Glomerular visceral epithelial cell (primary cell): ENCODE measurements at regions not wholly inside any gene's neighbourhood (a gene's known extent, or its start where the extent isn't known, plus 50 kb on each side); places are given as distances from the start of the nearest gene placed in this dataset.

Experiments
- DNase-seq: peaks from one replicate; pipeline ENCODE4 v3.0.0-alpha.2; 2016; ENCODE audit errors: extremely low spot score

- no peak for DNase-seq
Measured at GRCh38 chr4:35644591-35644990, 599.7 kb downstream of the ARAP2 start.

- no peak for DNase-seq
Measured at GRCh38 chr4:35649011-35649410, 595.3 kb downstream of the ARAP2 start.

GRCh38 chr4:35649778-35650177 is 594.5 kb downstream of the ARAP2 start:
- no peak for DNase-seq

GRCh38 chr4:35652197-35652596 is 592.1 kb downstream of the ARAP2 start:
- DNase-seq: no peak

GRCh38 chr4:35653451-35653850 is 590.9 kb downstream of the ARAP2 start:
- DNase-seq: no peak

GRCh38 chr4:35673137-35673536 is 571.2 kb downstream of the ARAP2 start:
- DNase-seq: no peak

DNA sequence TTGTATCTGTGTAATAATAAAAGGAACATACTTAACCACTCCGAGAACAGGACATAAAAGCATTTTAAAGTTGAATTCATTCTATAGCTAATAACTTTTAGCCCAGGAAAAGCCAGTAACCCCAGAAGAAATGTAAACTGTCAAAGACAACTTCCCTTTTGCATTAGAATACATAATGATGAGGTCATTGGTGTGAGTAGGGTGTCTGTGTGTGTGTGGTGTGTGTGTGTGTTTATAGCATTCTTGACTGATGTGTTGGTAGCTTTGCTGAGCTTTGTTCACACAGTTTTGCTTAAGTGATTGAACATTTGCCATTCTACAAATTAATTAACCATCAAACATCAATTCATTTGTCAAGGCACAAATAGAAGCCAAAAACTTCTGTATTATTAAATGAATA is 559.6 kb downstream of the ARAP2 start:
- peak; percentile 9 for DNase-seq

DNA sequence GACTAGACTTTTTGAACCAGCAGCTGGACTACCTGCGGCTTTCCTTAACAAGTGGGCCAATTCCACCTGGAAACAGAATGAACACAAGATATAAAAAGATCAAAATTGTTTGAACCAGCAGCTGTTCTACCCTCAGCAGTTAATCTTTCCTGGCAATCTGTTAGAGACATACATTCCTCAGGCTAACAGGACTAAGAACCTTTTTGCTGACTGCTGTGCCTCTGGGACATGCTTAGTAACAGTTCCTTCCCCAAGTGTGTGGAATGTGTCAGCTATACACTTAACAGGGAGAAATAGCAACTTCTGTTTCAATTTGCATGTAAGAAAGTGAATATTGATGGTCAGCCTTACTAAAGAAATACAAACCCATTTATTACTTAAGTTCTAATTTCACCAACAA is 554.4 kb downstream of the ARAP2 start:
- DNase-seq: no peak

GRCh38 chr4:35690271-35690670 is 554.0 kb downstream of the ARAP2 start:
- no peak for DNase-seq

DNA sequence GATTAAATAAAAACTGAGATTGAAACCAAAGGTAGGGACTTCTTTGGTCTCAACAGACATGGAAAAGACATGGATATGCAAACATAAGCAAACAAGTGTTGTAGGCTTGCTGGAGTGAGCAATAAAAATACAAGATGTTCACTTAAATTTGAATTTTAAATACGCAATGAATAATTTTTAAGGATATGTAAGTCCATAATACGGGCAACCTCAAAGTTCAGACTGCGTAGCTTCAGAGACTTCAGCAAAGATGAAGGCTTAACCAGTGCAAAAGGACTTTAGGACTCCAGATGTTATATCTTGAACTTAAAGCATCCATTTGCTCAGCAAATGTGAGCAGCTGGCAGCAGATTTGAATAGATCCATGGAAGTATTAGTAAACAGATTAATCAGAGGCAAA is 549.3 kb downstream of the ARAP2 start:
- no peak for DNase-seq

GRCh38 chr4:35695421-35695820 is 548.9 kb downstream of the ARAP2 start:
- DNase-seq: no peak

GRCh38 chr4:35697210-35697736 is 547.0 kb downstream of the ARAP2 start:
- peak; percentile 33 for DNase-seq

DNA sequence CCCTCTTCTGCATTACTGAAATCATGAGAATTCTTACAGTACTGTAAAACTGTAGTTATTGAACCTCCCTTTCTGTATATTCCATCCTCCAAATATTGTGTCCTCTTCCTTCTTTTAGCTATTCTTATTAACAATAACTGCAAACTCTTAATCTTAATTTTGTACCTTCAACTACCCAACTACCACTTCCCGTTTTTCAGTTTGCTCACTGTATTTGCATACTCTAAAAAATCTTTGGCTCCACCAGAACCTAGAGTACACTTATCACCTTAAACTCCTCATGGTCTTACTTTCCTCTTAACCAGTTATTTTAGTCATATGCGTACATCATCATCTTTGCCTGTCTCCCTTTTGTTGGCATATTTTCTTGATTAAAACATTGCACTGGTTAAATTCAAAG is 543.7 kb downstream of the ARAP2 start:
- no peak for DNase-seq

DNA sequence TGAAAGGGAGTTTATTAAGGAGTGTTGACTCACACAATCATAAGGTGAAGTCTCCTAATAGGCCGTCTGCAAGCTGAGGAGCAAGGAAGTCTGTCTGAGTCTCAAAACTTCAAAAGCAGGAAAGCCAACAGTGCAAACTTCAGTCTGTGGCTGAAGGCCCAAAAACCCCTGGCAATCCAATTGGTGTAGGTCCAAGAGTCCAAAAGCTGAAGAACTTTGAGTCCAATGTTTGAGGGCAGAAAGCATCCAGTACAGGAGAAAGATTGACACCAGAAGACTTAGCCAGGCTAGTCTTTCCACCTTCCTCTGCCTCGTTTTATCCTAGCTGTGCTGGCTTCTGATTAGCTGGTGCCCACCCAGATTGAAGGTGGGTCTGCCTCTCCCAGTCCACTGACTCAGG is 535.2 kb downstream of the ARAP2 start:
- no peak for DNase-seq

DNA sequence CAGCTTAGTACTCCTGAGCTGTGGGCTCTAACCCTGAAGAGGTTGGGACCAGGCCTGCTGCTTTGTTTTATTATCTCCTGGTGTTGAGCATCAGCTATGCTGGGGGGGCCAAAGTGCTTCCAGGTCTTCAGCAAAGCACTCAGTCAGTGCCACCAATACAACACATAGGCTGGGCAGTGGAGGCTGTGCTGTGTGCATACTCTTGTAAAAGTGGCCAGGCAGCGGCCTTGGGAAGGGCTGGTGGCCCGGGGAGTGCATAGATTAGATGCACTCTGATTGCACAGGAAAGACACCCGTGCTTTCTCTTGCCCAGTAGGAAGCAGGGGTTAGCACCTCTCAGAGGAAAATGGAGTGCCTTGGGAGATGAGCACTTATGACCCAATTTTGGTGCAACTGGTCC is 534.0 kb downstream of the ARAP2 start:
- no peak for DNase-seq

DNA sequence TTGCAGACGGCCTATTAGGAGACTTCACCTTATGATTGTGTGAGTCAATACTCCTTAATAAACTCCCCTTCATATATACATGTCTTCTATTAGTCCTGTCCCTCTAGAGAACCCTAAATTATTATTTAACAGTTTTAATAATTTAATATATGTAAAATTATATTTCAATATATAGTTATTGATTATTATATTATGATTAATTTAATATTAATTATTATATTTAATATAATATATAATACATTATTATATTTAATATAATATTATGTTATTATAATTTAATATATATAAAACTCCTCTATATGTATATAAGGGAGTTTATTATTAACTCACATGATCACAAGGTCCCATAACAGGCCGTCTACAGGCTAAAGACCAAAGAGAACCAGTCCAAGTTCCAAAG is 533.2 kb downstream of the ARAP2 start:
- no peak for DNase-seq

- DNase-seq: no peak
Measured at GRCh38 chr4:35723973-35724372, 520.3 kb downstream of the ARAP2 start.

DNA sequence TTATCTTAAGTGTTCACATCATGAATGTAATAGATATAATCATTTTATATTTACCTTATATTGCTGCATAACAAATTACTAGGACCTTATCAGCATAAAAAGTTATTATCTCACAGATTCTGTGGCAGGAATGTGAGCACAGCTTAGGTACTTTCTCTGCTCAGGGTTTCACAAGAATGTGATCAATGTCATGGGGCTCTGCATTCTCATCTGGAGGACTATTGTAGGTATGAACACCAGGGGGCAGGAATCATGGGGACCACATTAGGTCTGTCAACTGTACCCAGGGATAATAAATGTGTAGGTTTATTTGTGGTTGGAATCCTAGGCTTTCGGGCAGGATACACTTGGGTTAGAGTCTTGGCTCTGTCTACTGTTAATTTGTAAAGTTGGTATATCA is 519.2 kb downstream of the ARAP2 start:
- DNase-seq: no peak

GRCh38 chr4:35730414-35730813 is 513.9 kb downstream of the ARAP2 start:
- DNase-seq: no peak

GRCh38 chr4:35734381-35735098 is 509.8 kb downstream of the ARAP2 start:
- DNase-seq: no peak

GRCh38 chr4:35739308-35739707 is 505.0 kb downstream of the ARAP2 start:
- DNase-seq: no peak

GRCh38 chr4:35754047-35754446 is 490.3 kb downstream of the ARAP2 start:
- no peak for DNase-seq

GRCh38 chr4:35757836-35758235 is 486.5 kb downstream of the ARAP2 start:
- no peak for DNase-seq

DNA sequence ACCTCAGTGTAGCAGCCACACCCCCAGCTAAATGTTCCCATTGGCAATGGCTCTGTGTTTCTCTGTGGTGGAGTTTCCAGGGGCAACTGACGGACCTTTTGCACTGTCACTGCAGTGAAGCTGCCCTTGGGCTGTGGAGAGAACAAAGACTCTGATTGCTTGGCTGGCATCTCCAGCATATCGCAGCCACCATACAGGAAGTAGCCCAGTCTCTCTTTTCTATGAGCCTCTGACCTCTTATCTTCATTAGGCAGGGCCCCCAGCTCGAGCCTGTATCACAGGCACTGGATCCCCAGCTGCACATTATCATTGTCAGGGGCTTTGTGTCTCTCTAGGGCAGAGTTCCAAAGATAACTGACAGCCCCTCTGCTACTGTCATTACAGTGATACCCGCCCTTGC is 483.5 kb downstream of the ARAP2 start:
- DNase-seq: no peak
